Vagina (tissue), 2 donors: ENCODE measurements at regions not wholly inside any gene's neighbourhood (a gene's known extent, or its start where the extent isn't known, plus 50 kb on each side); places are given as distances from the start of the nearest gene placed in this dataset.

Experiments used
- DNase-seq, 2 donors: peaks; one replicate each; pipeline ENCODE4 v3.0.0-alpha.2; 2017; ENCODE audit errors: extremely low spot score in 2 of 2
- H3K27ac ChIP-seq: fragments of 200-600 bp; sonication (generic); one replicate; pipeline ENCODE4 v1.5.1; 2019
- H3K27me3 ChIP-seq: fragments of 200-600 bp; sonication (generic); one replicate; pipeline ENCODE4 v1.5.1; 2019
- H3K36me3 ChIP-seq, 2 donors: fragments of 200-600 bp; sonication (generic); one replicate each; pipeline ENCODE4 v1.5.1; 2017 to 2019
- H3K4me1 ChIP-seq: fragments of 200-600 bp; sonication (generic); one replicate; pipeline ENCODE4 v1.5.1; 2019
- H3K4me3 ChIP-seq, 2 donors: fragments of 200-600 bp; sonication (generic); 1 replicate in 1 of 2; 2 replicates in 1 of 2; pipeline ENCODE4 v1.5.1; 2016 to 2019
- H3K9me3 ChIP-seq: fragments of 200-600 bp; sonication (generic); one replicate; pipeline ENCODE4 v1.5.1; 2019
- CTCF ChIP-seq, 3 experiments: fragments of 450-650 bp in 2 of 3; fragments of 200-600 bp in 1 of 3; sonication (generic) in 1 of 3; IDR thresholded peaks; one replicate each; pipeline ENCODE4 v1.5.1; 2017 to 2019; ENCODE audit warnings: antibody characterized with exemption in 3 of 3, mild to moderate bottlenecking in 2 of 3, moderate library complexity in 2 of 3
- POLR2A ChIP-seq, 2 donors: fragments of 450-650 bp; IDR thresholded peaks; one replicate each; pipeline ENCODE4 v1.6.1; 2017; ENCODE audit warnings: antibody characterized with exemption in 2 of 2, mild to moderate bottlenecking in 2 of 2, moderate library complexity in 2 of 2
- POLR2AphosphoS5 ChIP-seq, 2 donors: sonication (generic); formaldehyde crosslinking; IDR thresholded peaks; one replicate each; pipeline ENCODE4 v1.9.0; 2017; ENCODE audit warnings: antibody characterized with exemption in 2 of 2, mild to moderate bottlenecking in 2 of 2, low read depth in 1 of 2; ENCODE audit not compliant: insufficient read depth in 1 of 2
- intact Hi-C: fragments of 100-400 bp; cut with DNase I; formaldehyde crosslinking; loops from one replicate; pipeline ENCODE4 v1.15.1; 2023

- intact Hi-C loops: no loop called here
- Histone ChIP-seq H3K27ac (no peak overlapping the region), H3K4me3 (no peak overlapping the region), H3K4me1 (no peaks in the 10 kb centered on the region), H3K9me3 (no peaks in the 10 kb centered on the region), H3K27me3 (no peaks in the 10 kb centered on the region), H3K36me3 (no peaks in the 10 kb centered on the region)
- no peak for DNase-seq
- TF ChIP-seq POLR2A (IDR thresholded peaks at IDR 0.05): no peak
- TF ChIP-seq CTCF (IDR thresholded peaks at IDR 0.05): no peak
- TF ChIP-seq POLR2AphosphoS5 (IDR thresholded peaks at IDR 0.05; ENCODE audit: insufficient read depth in 1 of 2, low read depth in 1 of 2): no peak
Measured at GRCh38 chr7:153590136-153590535, 462.1 kb upstream of the DPP6 start.

- TF ChIP-seq CTCF (IDR thresholded peaks at IDR 0.05) (no peak), POLR2AphosphoS5 (IDR thresholded peaks at IDR 0.05; ENCODE audit: insufficient read depth in 1 of 2, low read depth in 1 of 2) (no peak), POLR2A (IDR thresholded peaks at IDR 0.05) (no peak)
- Histone ChIP-seq H3K27ac (no peak overlapping the region), H3K4me3 (no peak overlapping the region), H3K4me1 (no peaks in the 10 kb centered on the region), H3K36me3 (no peaks in the 10 kb centered on the region), H3K9me3 (no peaks in the 10 kb centered on the region), H3K27me3 (no peaks in the 10 kb centered on the region)
- intact Hi-C loops: no loop called here
- no peak for DNase-seq
Measured at GRCh38 chr7:153590571-153590970, 461.6 kb upstream of the DPP6 start.

GRCh38 chr7:153607354-153607753 is 444.8 kb upstream of the DPP6 start:
- H3K9me3 ChIP-seq: no peaks in the 10 kb centered on the region
- intact Hi-C loops: no loop called here
- H3K36me3 ChIP-seq: no peaks in the 10 kb centered on the region
- TF ChIP-seq POLR2A (IDR thresholded peaks at IDR 0.05): no peak
- TF ChIP-seq POLR2AphosphoS5 (IDR thresholded peaks at IDR 0.05; ENCODE audit: insufficient read depth in 1 of 2, low read depth in 1 of 2): no peak
- TF ChIP-seq CTCF (IDR thresholded peaks at IDR 0.05): no peak
- H3K27me3 ChIP-seq: no peaks in the 10 kb centered on the region
- H3K27ac ChIP-seq: no peak overlapping the region
- H3K4me3 ChIP-seq: no peak overlapping the region
- no peaks in the 10 kb centered on the region for H3K4me1 ChIP-seq
- DNase-seq: no peak

GRCh38 chr7:153616711-153617325 is 435.4 kb upstream of the DPP6 start:
- intact Hi-C loops: no loop called here
- no peaks in the 10 kb centered on the region for H3K9me3 ChIP-seq
- TF ChIP-seq CTCF (IDR thresholded peaks at IDR 0.05) (no peak), POLR2AphosphoS5 (IDR thresholded peaks at IDR 0.05; ENCODE audit: insufficient read depth in 1 of 2, low read depth in 1 of 2) (no peak), POLR2A (IDR thresholded peaks at IDR 0.05) (no peak)
- H3K27me3 ChIP-seq: no peaks in the 10 kb centered on the region
- no peaks in the 10 kb centered on the region for H3K4me1 ChIP-seq
- no peak overlapping the region for H3K27ac ChIP-seq
- H3K36me3 ChIP-seq: no peaks in the 10 kb centered on the region
- DNase-seq: no peak
- H3K4me3 ChIP-seq: no peak overlapping the region

- H3K36me3 ChIP-seq: no peaks in the 10 kb centered on the region
- no peak overlapping the region for H3K27ac ChIP-seq
- no peak for TF ChIP-seq CTCF (IDR thresholded peaks at IDR 0.05)
- TF ChIP-seq POLR2A (IDR thresholded peaks at IDR 0.05): no peak
- TF ChIP-seq POLR2AphosphoS5 (IDR thresholded peaks at IDR 0.05; ENCODE audit: insufficient read depth in 1 of 2, low read depth in 1 of 2): no peak
- no peaks in the 10 kb centered on the region for H3K4me1 ChIP-seq
- no peaks in the 10 kb centered on the region for H3K27me3 ChIP-seq
- no peaks in the 10 kb centered on the region for H3K9me3 ChIP-seq
- DNase-seq: no peak
- no peak overlapping the region for H3K4me3 ChIP-seq
- intact Hi-C loops: no loop called here
Measured at GRCh38 chr7:153627323-153627722, 424.9 kb upstream of the DPP6 start.
